GM12878 (cell line): ENCODE measurements at regions not wholly inside any gene's neighbourhood (a gene's known extent, or its start where the extent isn't known, plus 50 kb on each side); places are given as distances from the start of the nearest gene placed in this dataset.

Source experiments
- ATAC-seq: fragments of 200-7000 bp; cut with Tn5 transposase; 3 replicates; pipeline ENCODE4 v1.9.1; 2020; ENCODE audit warnings: mild to moderate bottlenecking, moderate library complexity
- BruUV-seq: library from RNA; stranded (reverse); fragments of 400-500 nt; replicated peaks from 2 replicates; lab custom pipeline; 2021; lab: Mats Ljungman, UMichigan
- CTCF ChIA-PET: fragments of 300-600 bp; sonication (Branson Sonifier 250); formaldehyde crosslinking; extraction: SDS; loops from one replicate; lab custom pipeline; 2021; ENCODE audit warnings: inconsistent platforms; lab: Yijun Ruan, JAX
- POLR2A ChIA-PET: fragments of 350-600 bp; formaldehyde crosslinking; extraction: SDS; loops from one replicate; lab custom pipeline; 2021; ENCODE audit warnings: inconsistent platforms; lab: Charles Lee
- RAD21 ChIA-PET: fragments of 300-600 bp; sonication (Branson Sonifier 250); formaldehyde crosslinking; loops from one replicate; lab custom pipeline; 2023; ENCODE audit warnings: antibody characterized with exemption; ENCODE audit not compliant: unreplicated experiment; lab: Charles Lee
- SMC1A ChIA-PET: fragments of 300-600 bp; sonication (Branson Sonifier 250); formaldehyde crosslinking; loops from one replicate; lab custom pipeline; 2023; ENCODE audit not compliant: unreplicated experiment, uncharacterized antibody; lab: Charles Lee
- DNase-seq: peaks from one replicate; pipeline ENCODE4 v3.0.0-alpha.2; 2011; ENCODE audit warnings: low read depth, low spot score
- FAIRE-seq: peaks from 3 replicates; lab custom pipeline; 2011; peaks lifted over from hg19 to GRCh38; lab: Jason Lieb, UNC
- H2AFZ ChIP-seq: 2 replicates; pipeline ENCODE4 v1.6.0; 2011; ENCODE audit warnings: low read depth, low read length, control low read depth; ENCODE audit not compliant: control insufficient read depth
- H3K27ac ChIP-seq: 2 replicates; pipeline ENCODE4 v1.5.1; 2011; ENCODE audit warnings: control low read depth; ENCODE audit not compliant: control insufficient read depth, insufficient read depth
- H3K27me3 ChIP-seq, 2 experiments: replicated peaks in 1 of 2; 2 replicates each; pipeline versions ENCODE4 v1.6.0 to v1.6.1; 2011; ENCODE audit warnings: low read length in 1 of 2; ENCODE audit not compliant: control insufficient read depth in 2 of 2, insufficient read depth in 2 of 2
- H3K36me3 ChIP-seq, 2 experiments: 2 replicates each; pipeline ENCODE4 v1.5.1; 2011; ENCODE audit warnings: low read length in 1 of 2; ENCODE audit not compliant: control insufficient read depth in 2 of 2, insufficient read depth in 2 of 2
- H3K4me1 ChIP-seq: 2 replicates; pipeline ENCODE4 v1.6.1; 2011; ENCODE audit warnings: mild to moderate bottlenecking, low read length, moderate library complexity, mixed read lengths; ENCODE audit not compliant: control insufficient read depth, insufficient read depth
- H3K4me2 ChIP-seq: 2 replicates; pipeline ENCODE4 v1.6.0; 2011; ENCODE audit warnings: control low read depth; ENCODE audit not compliant: control insufficient read depth, insufficient read depth
- H3K4me3 ChIP-seq: fragments of 200-600 bp; sonication (generic); 2 replicates; pipeline ENCODE4 v1.5.1; 2016
- H3K79me2 ChIP-seq: 2 replicates; pipeline ENCODE4 v1.6.0; 2011; ENCODE audit warnings: low read length; ENCODE audit not compliant: control insufficient read depth, insufficient read depth
- H3K9ac ChIP-seq: 2 replicates; pipeline ENCODE4 v1.8.0; 2011; ENCODE audit warnings: low read length, control low read depth, mixed read lengths; ENCODE audit not compliant: control insufficient read depth, insufficient read depth
- H3K9me3 ChIP-seq: replicated peaks from 3 replicates; pipeline ENCODE4 v1.5.1; 2011; ENCODE audit warnings: mild to moderate bottlenecking, low read length; ENCODE audit not compliant: control insufficient read depth, insufficient read depth
- H4K20me1 ChIP-seq: 2 replicates; pipeline ENCODE4 v1.6.0; 2011; ENCODE audit not compliant: control insufficient read depth, insufficient read depth
- BHLHE40 ChIP-seq, 2 experiments: fragments of 450-650 bp in 1 of 2; IDR thresholded peaks; 2 replicates each; pipeline ENCODE4 v1.6.1; 2011 to 2017; ENCODE audit warnings: low read depth in 2 of 2, borderline replicate concordance in 1 of 2, improper control_type of control experiment in 1 of 2, low read length in 1 of 2, mild to moderate bottlenecking in 1 of 2
- BMI1 ChIP-seq: fragments of 450-650 bp; IDR thresholded peaks from 2 replicates; pipeline ENCODE4 v1.6.1; 2016; ENCODE audit warnings: mild to moderate bottlenecking, moderate library complexity, borderline replicate concordance
- EED ChIP-seq: sonication (generic); IDR thresholded peaks from 2 replicates; pipeline ENCODE4 v1.6.1; 2016; ENCODE audit warnings: antibody characterized with exemption, low read depth
- HCFC1 ChIP-seq: fragments of 150-350 bp; IDR thresholded peaks from 2 replicates; pipeline ENCODE4 v1.6.1; 2014; ENCODE audit warnings: low read length
- LARP7 ChIP-seq: fragments of 450-650 bp; IDR thresholded peaks from 2 replicates; pipeline ENCODE4 v1.6.1; 2017; ENCODE audit warnings: mild to moderate bottlenecking
- MEF2A ChIP-seq: IDR thresholded peaks from 2 replicates; pipeline ENCODE4 v1.6.1; 2011; ENCODE audit warnings: low read depth, mild to moderate bottlenecking, low read length, moderate library complexity; ENCODE audit not compliant: insufficient read depth
- MLLT1 ChIP-seq: fragments of 450-650 bp; IDR thresholded peaks from 2 replicates; pipeline ENCODE4 v1.6.1; 2016; ENCODE audit warnings: mild to moderate bottlenecking
- NFXL1 ChIP-seq: fragments of 450-650 bp; IDR thresholded peaks from 2 replicates; pipeline ENCODE4 v1.6.1; 2017; ENCODE audit warnings: antibody characterized with exemption, mild to moderate bottlenecking, borderline replicate concordance
- NR2C1 ChIP-seq: fragments of 450-650 bp; IDR thresholded peaks from 2 replicates; pipeline ENCODE4 v1.6.1; 2017; ENCODE audit warnings: antibody characterized with exemption, mild to moderate bottlenecking, moderate library complexity
- NR2C2 ChIP-seq: IDR thresholded peaks from 2 replicates; pipeline ENCODE4 v1.6.1; 2011; ENCODE audit warnings: borderline replicate concordance, low read depth; ENCODE audit not compliant: control insufficient read depth, insufficient read length
- PBX3 ChIP-seq: IDR thresholded peaks from 2 replicates; pipeline ENCODE4 v1.6.1; 2011; ENCODE audit warnings: mild to moderate bottlenecking, low read depth, low read length, moderate library complexity; ENCODE audit not compliant: insufficient replicate concordance
- RELA ChIP-seq: fragments of 450-650 bp; IDR thresholded peaks from 2 replicates; pipeline ENCODE4 v1.8.0; 2014; ENCODE audit warnings: borderline replicate concordance; ENCODE audit not compliant: partially characterized antibody
- SIN3A ChIP-seq: IDR thresholded peaks from 2 replicates; pipeline ENCODE4 v1.6.1; 2012; ENCODE audit warnings: low read depth, low read length, improper control_type of control experiment
- STAT1 ChIP-seq: fragments of 450-650 bp; conservative IDR thresholded peaks from 2 replicates; pipeline ENCODE4 v1.6.1; 2014; ENCODE audit warnings: antibody characterized with exemption, mild to moderate bottlenecking
- SUZ12 ChIP-seq: fragments of 200-600 bp; sonication (generic); IDR thresholded peaks from one replicate; pipeline ENCODE4 v1.6.1; 2018; ENCODE audit warnings: antibody characterized with exemption, mild to moderate bottlenecking; ENCODE audit not compliant: unreplicated experiment
- TBL1XR1 ChIP-seq: IDR thresholded peaks from 2 replicates; pipeline ENCODE4 v1.6.1; 2012; ENCODE audit warnings: low read depth, low read length, improper control_type of control experiment
- TCF7 ChIP-seq: IDR thresholded peaks from 2 replicates; pipeline ENCODE4 v1.6.1; 2014; ENCODE audit warnings: antibody characterized with exemption, borderline replicate concordance
- ZNF217 ChIP-seq: fragments of 450-650 bp; IDR thresholded peaks from 2 replicates; pipeline ENCODE4 v1.6.1; 2017; ENCODE audit warnings: antibody characterized with exemption, mild to moderate bottlenecking
- ZNF592 ChIP-seq: fragments of 450-650 bp; IDR thresholded peaks from 2 replicates; pipeline ENCODE4 v1.6.1; 2017; ENCODE audit warnings: mild to moderate bottlenecking, moderate library complexity
- WGBS: methylation state at CpG from one replicate; pipeline ENCODE4 v1.1.6; 2016; ENCODE audit warnings: low lambda C conversion rate; ENCODE audit not compliant: insufficient replicate concordance, insufficient coverage; ENCODE audit errors: missing lambda C conversion rate; 5-methylcytosine and 5-hydroxymethylcytosine counted together
- in situ Hi-C: fragments of 300-500 bp; cut with MboI; formaldehyde crosslinking; loops from 9 replicates; pipeline ENCODE4 v1.14.3; 2018; ENCODE audit warnings: mixed read lengths
- intact Hi-C: fragments of 100-400 bp; cut with micrococcal nuclease; formaldehyde crosslinking; loops from one replicate; pipeline ENCODE4 v1.14.2; 2022; ENCODE audit not compliant: unreplicated experiment

GRCh38 chr9:107890921-107891465, 401.4 kb upstream of the KLF4 start:
- POLR2A ChIA-PET = no interaction called here
- SMC1A ChIA-PET = interaction anchor here (0.8 kb wide), 1 partner anchor 413 kb away, joined by 3 read pairs; no protein-coding TSS in a partner anchor
- in situ Hi-C loops = no loop called here
- no peak for FAIRE-seq
- DNase-seq = no peak
- no peak for ATAC-seq
- H3K4me3 ChIP-seq = no peak overlapping the region
- RAD21 ChIA-PET = no interaction called here
- no peak overlapping the region for H3K27ac ChIP-seq
- CTCF ChIA-PET = no interaction called here
- no peak overlapping the region for H3K9ac ChIP-seq
- no peak overlapping the region for H2AFZ ChIP-seq
- H3K4me1 ChIP-seq = no peaks in the 10 kb centered on the region
- TF ChIP-seq TCF7 = no peak
- no peak for TF ChIP-seq ZNF217
- no peak for TF ChIP-seq SIN3A
- TF ChIP-seq SUZ12 = no peak
- TF ChIP-seq NFXL1 = no peak
- TF ChIP-seq MLLT1 = no peak
- TF ChIP-seq MEF2A = no peak
- no peak for TF ChIP-seq STAT1
- no peak for TF ChIP-seq NR2C2
- TF ChIP-seq PBX3 = no peak
- no peak for TF ChIP-seq LARP7
- no peak for TF ChIP-seq TBL1XR1
- TF ChIP-seq BMI1 = no peak
- no peak for TF ChIP-seq RELA
- no peak for TF ChIP-seq HCFC1
- TF ChIP-seq ZNF592 = no peak
- TF ChIP-seq NR2C1 = no peak
- no peak for TF ChIP-seq EED
- TF ChIP-seq BHLHE40 (IDR thresholded peaks at IDR 0.05; ENCODE audit: borderline replicate concordance in 1 of 2, low read depth in 2 of 2, low read length in 1 of 2) = no peak
- no peaks in the 10 kb centered on the region; the same call in 2 of the 3 replicates for H3K9me3 ChIP-seq
- H3K4me2 ChIP-seq = no peak overlapping the region
- 75% methylated on average over 3 of the region's 3 CpGs for WGBS
- no peaks in the 10 kb centered on the region for H3K27me3 ChIP-seq
- H3K79me2 ChIP-seq = no peaks in the 10 kb centered on the region
- no peaks in the 10 kb centered on the region for H3K36me3 ChIP-seq
- no TSS peak for BruUV-seq
- intact Hi-C loops = no loop called here
- no peaks in the 10 kb centered on the region for H4K20me1 ChIP-seq
